ENCODE measurements at regions not wholly inside any gene's neighbourhood (a gene's known extent, or its start where the extent isn't known, plus 50 kb on each side); places are given as distances from the start of the nearest gene placed in this dataset.

DNA sequence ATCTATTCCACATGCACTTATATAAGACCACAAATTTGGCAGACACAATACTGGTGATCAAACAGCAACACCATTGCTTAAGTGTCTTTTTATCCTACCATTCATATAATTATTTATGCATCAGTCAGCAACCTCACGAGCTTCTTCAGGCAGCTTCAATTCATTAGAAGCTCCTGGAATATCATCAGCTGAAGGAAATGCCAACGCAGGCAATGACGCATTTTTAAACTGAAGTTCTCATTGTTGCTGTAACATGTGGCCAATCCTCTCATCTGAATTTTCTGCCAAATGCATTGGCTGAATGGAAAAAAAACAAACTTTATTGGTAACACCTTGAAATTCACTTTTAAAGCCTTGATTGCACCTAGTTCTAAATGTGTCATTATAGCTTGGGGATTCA lies 376.4 kb upstream of the RGMB start (continued):
- TF ChIP-seq SAP30 (IDR thresholded peaks at IDR 0.05; ENCODE audit: insufficient read depth, insufficient replicate concordance, low read length) (no peak), GABPA (IDR thresholded peaks at IDR 0.05; ENCODE audit: borderline replicate concordance, insufficient read depth, low read length) (no peak), KDM5A (IDR thresholded peaks at IDR 0.05; ENCODE audit: low read length) (no peak), TAF1 (IDR thresholded peaks at IDR 0.05; ENCODE audit: low read depth, low read length) (no peak), POLR2AphosphoS5 (IDR thresholded peaks at IDR 0.05; ENCODE audit: low read depth, low read length) (no peak), PHF8 (conservative IDR thresholded peaks at IDR 0.05; ENCODE audit: low read depth, low read length) (no peak)
- TF ChIP-seq, protein P1, sequence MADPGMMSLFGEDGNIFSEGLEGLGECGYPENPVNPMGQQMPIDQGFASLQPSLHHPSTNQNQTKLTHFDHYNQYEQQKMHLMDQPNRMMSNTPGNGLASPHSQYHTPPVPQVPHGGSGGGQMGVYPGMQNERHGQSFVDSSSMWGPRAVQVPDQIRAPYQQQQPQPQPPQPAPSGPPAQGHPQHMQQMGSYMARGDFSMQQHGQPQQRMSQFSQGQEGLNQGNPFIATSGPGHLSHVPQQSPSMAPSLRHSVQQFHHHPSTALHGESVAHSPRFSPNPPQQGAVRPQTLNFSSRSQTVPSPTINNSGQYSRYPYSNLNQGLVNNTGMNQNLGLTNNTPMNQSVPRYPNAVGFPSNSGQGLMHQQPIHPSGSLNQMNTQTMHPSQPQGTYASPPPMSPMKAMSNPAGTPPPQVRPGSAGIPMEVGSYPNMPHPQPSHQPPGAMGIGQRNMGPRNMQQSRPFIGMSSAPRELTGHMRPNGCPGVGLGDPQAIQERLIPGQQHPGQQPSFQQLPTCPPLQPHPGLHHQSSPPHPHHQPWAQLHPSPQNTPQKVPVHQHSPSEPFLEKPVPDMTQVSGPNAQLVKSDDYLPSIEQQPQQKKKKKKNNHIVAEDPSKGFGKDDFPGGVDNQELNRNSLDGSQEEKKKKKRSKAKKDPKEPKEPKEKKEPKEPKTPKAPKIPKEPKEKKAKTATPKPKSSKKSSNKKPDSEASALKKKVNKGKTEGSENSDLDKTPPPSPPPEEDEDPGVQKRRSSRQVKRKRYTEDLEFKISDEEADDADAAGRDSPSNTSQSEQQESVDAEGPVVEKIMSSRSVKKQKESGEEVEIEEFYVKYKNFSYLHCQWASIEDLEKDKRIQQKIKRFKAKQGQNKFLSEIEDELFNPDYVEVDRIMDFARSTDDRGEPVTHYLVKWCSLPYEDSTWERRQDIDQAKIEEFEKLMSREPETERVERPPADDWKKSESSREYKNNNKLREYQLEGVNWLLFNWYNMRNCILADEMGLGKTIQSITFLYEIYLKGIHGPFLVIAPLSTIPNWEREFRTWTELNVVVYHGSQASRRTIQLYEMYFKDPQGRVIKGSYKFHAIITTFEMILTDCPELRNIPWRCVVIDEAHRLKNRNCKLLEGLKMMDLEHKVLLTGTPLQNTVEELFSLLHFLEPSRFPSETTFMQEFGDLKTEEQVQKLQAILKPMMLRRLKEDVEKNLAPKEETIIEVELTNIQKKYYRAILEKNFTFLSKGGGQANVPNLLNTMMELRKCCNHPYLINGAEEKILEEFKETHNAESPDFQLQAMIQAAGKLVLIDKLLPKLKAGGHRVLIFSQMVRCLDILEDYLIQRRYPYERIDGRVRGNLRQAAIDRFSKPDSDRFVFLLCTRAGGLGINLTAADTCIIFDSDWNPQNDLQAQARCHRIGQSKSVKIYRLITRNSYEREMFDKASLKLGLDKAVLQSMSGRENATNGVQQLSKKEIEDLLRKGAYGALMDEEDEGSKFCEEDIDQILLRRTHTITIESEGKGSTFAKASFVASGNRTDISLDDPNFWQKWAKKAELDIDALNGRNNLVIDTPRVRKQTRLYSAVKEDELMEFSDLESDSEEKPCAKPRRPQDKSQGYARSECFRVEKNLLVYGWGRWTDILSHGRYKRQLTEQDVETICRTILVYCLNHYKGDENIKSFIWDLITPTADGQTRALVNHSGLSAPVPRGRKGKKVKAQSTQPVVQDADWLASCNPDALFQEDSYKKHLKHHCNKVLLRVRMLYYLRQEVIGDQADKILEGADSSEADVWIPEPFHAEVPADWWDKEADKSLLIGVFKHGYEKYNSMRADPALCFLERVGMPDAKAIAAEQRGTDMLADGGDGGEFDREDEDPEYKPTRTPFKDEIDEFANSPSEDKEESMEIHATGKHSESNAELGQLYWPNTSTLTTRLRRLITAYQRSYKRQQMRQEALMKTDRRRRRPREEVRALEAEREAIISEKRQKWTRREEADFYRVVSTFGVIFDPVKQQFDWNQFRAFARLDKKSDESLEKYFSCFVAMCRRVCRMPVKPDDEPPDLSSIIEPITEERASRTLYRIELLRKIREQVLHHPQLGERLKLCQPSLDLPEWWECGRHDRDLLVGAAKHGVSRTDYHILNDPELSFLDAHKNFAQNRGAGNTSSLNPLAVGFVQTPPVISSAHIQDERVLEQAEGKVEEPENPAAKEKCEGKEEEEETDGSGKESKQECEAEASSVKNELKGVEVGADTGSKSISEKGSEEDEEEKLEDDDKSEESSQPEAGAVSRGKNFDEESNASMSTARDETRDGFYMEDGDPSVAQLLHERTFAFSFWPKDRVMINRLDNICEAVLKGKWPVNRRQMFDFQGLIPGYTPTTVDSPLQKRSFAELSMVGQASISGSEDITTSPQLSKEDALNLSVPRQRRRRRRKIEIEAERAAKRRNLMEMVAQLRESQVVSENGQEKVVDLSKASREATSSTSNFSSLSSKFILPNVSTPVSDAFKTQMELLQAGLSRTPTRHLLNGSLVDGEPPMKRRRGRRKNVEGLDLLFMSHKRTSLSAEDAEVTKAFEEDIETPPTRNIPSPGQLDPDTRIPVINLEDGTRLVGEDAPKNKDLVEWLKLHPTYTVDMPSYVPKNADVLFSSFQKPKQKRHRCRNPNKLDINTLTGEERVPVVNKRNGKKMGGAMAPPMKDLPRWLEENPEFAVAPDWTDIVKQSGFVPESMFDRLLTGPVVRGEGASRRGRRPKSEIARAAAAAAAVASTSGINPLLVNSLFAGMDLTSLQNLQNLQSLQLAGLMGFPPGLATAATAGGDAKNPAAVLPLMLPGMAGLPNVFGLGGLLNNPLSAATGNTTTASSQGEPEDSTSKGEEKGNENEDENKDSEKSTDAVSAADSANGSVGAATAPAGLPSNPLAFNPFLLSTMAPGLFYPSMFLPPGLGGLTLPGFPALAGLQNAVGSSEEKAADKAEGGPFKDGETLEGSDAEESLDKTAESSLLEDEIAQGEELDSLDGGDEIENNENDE (IDR thresholded peaks at IDR 0.05; ENCODE audit: insufficient replicate concordance, low read length) = no peak

Data from H1 (cell line).